Dedifferentiated amniotic fluid mesenchymal stem cell (primary cell): ENCODE measurements at regions not wholly inside any gene's neighbourhood (a gene's known extent, or its start where the extent isn't known, plus 50 kb on each side); places are given as distances from the start of the nearest gene placed in this dataset.

ENCODE experiments used
- DNase-seq: peaks from one replicate; pipeline ENCODE4 v3.0.0-alpha.2; 2016; ENCODE audit errors: extremely low spot score

GRCh38 chr7:108973075-108973474 lies 403.4 kb downstream of the DNAJB9 start:
- DNase-seq, result no peak

GRCh38 chr7:108974641-108975040 lies 405.0 kb downstream of the DNAJB9 start:
- no peak for DNase-seq

GRCh38 chr7:108985037-108985436 lies 415.4 kb downstream of the DNAJB9 start:
- DNase-seq, result no peak

DNA sequence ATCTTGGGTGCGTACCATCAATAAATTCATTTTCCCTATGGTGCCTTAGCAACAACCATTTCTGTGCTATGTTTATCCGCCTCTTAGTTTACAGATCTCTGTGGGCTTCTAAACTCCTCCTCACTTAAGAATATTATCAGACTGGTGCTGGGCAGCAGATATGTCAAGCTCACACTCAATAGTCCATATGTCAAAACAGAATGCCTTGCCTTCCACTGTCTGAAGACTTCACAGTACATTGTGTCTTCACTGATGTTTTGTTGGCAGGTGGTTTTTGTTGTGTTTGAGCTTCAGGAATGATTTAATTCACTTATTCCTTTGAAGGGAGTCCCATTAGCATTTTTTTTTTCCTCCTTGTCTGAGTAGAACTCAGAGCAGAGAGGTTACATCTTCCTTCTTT lies 419.6 kb downstream of the DNAJB9 start:
- no peak for DNase-seq

DNA sequence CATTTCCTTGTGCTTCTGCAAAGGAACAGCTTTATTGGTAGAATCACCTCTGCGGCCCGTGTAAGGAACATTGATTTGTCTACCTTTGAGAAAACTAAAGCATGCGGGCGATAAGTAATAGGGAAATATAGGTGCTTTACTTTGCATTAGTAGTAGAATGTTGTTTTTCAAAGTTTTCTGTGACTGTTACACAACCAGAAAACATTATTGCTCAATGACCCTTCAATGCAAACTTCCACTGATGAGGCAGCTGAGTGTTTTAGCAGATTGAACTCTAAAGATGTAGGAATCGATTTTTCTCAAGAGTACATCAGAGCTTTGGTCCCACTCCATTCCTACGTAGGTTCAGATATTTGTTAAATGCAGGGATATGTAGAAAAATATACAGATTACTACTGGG lies 427.8 kb downstream of the DNAJB9 start:
- DNase-seq, result no peak

DNA sequence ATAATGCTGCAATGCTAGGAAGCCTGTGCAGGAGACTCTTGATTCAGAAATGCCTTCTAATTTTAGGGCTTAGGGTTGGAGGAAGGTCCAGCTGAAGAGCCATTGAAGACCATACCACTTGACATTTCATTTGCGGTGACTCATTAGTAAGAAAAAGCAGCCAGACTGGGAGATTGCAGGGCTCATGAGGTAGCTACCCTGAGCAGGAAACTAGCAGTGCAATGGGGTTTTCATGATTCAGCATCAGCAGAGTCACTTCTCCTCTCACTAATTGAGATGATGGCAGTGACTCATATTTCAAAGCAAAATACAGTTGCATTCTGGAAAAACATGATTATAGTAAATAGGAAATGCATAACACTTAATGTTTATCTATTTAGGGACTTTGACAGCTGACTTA lies 434.1 kb downstream of the DNAJB9 start:
- DNase-seq, result no peak

DNA sequence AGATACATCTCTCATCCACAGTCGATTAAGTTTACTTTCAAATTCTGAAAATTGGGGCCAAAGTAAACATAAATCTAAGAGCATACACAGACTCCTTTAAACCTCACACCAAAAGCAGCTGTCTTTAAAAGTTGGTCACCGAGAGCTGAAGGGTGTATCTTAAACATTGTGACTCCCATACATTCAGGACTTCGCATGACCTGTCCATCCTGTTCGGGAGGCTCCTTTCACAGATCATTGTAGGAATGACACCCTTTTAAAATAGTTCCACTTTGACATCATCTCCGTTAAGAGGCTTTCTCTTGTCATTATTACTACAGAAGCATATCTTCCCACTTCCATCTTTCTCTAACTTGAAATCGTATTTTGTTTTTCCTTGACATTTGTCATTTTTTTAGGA lies 440.0 kb downstream of the DNAJB9 start:
- no peak for DNase-seq

DNA sequence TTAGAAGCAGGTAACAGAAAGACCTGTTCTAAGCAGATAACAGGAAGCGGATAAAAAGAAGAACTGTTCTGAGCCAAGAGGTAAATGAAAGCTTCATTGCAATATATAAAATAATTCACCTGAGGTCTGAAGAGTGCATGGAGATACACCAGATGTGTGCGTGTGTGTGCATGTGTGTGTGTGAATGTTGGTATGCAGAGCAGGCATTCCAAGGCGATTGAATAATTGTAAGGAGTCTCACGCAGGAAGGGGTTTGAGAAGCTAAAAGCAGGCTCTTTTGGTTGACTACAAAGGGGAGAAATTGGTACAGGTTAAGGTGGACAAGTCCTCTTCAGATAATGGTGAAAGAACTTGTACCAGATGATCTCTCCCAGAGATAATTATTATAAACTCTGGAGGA lies 450.6 kb downstream of the DNAJB9 start:
- no peak for DNase-seq

DNA sequence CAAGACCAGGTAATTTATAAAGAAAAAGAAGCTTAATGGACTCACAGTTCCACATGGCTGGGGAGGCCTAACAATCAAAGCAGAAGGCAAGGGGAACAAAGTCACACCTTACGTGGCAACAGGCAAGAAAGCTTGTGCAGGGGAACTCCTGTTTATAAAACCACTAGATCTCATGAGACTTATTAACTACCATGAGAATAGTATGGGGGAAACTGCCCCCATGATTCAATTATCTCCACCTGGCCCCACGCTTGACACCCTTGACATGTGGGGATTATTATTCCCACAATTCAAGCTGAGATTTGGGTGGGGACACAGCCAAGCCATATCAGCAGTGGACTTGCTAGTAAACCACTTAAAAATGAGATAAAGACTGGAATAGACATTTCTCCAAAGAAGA lies 451.7 kb downstream of the DNAJB9 start:
- no peak for DNase-seq

DNA sequence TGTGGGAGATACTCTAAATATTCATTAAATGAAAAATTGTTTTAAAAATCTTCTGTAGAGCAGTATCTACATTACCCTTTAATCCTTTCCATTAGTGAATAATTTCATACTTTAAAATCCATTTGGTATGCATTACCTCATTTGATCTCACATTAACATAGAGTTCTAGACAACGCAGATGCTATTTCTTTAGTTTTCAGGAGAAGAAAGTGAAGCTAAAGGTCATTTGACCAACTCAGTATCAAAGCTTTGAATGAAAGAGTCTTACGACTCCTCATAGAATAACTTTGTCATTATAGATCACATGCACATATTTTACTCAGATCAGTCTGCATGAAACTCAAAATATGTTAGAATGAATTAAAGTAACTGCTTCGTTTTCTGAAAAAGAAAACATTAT lies 460.2 kb downstream of the DNAJB9 start:
- DNase-seq, result no peak

DNA sequence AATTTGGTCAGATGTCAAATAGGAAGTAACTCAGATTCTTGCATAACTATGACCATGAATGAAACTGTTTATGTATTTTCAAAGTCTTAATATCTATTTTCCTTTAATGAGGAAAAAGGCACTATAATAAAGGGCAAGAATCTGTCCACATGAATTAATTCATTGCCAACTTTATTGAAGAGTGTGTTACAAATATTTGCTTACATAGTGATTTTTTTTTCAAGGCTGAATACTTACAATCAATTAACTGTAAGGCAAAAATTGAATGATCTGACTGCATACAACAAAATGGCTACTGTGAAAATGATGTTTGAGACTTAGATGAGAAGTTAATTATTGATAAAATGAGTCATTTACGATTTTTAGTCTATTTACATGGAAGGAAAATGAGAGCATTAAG lies 475.0 kb downstream of the DNAJB9 start:
- DNase-seq, result no peak

GRCh38 chr7:109049366-109049765 lies 479.7 kb downstream of the DNAJB9 start:
- DNase-seq, result no peak

DNA sequence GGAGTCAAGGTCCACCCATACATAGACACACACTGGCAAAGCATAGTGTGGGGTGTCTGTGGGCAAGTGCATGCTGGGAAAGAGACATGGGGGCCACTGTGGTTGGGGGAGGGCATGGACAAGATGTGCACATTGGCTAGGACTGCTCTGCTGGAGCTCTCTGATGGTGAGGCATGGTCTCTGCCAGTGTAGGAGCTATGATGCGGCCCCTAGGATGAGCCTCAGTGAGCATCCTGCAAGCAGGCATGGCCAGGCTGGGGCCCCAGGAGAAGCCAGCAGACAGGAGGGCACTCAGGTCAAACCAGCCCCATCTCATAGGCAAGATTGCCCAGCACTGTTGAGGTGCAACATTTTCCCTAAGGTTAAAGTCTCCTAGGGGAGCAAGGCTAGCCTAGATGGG lies 489.4 kb downstream of the DNAJB9 start:
- no peak for DNase-seq

- DNase-seq, result no peak
Observed at GRCh38 chr7:109062798-109063197, 493.1 kb downstream of the DNAJB9 start.

DNA sequence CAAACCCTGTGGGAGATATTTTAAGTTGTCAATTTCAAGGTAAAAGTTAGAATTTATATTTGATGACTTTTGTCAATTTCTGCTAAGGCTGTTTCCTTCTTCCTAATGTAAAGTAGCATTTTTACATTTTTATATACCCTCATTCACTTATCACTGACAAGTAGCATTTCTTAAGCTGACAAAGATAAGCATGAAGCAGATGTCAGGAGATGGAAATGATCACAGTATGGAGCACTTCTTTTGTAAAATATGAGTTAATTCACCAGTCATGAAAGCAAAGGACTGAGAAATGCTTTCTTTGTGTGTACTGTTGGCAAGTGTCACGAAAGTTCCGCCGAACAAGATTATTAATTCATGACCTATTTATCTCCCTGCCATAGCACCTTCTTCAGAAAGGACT lies 503.9 kb downstream of the DNAJB9 start:
- DNase-seq, result no peak

DNA sequence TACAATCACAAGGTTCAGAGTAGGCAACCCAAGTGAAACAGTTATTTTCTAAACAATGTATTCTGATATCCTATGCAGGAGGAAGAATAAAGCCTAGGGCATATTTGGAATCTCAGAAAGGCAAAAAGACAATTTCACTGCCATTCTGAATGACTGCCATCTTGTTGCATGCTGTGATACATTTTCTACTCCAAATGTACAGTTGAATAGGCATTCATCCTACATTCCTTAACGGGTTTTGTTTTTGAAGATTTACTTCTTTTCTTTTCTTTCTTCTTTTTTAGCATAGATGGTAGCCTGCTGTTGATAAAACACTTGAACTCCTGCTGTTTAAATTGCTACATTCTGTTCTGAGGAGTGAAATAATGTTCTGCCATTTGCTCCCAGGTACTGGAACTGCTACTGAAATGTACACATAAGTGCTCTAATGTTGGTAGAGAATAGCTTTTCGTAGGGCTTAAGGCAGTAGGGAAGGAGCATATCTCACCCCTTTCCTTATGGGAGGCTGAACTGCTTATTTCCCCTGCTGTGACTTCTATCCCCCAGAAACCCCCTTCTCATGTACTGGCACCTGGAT lies 506.8 kb downstream of the DNAJB9 start:
- no peak for DNase-seq

DNA sequence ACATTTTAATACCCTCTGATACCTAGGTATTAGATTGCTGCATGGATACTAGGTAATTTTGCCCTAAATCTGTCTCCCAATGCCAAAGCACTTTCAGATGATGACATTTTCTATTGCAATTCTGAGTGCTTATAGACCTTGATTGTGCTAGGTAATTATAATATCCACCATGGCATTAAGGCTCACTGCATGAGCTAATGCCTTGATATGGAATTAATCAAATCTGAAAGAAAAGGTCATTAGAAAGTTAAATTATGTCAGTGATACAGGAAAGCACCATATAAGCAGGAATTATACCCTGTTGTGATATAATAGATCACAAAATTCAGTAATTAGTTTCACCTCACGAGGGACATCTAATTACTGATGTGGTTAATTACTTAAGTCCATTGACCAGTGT lies 521.4 kb downstream of the DNAJB9 start:
- no peak for DNase-seq

DNA sequence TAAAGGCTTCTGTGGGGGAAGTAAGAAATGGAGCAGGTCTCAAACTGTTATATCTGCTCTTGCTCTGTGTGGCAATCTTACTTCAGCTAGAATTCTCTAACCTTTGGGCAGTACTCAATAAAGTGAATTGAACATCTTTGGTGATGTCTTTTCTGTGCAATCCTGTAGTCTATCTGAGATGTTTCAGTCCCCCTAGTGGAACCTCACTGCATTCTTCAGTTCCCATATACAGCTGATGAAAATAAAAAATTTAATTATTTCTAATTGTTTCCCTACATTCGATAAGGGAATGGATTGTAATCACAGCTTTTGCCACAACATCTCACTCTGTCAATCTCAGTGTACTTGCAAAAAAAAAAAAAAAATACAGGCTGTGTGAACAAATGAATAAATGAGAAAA lies 522.6 kb downstream of the DNAJB9 start:
- DNase-seq, result no peak

DNA sequence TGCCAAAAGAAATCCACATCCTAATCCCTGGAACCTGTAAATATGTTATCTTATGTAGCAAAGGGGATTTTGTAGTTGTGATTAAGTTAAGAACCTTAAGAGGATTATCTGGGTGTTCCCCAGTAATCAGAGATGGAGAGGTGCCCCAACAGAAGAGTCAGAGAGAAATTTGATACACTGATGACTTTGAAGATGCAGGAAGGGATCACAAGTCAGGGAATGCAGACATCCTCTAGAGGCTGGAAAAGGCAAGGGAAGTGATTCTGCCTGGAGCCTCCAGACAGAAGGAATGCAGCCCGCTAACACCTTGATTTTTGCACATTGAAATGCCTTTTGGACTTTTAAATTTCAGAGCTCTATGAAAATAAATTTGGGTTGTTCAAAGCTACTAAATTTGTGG lies 531.7 kb downstream of the DNAJB9 start:
- DNase-seq, result no peak

DNA sequence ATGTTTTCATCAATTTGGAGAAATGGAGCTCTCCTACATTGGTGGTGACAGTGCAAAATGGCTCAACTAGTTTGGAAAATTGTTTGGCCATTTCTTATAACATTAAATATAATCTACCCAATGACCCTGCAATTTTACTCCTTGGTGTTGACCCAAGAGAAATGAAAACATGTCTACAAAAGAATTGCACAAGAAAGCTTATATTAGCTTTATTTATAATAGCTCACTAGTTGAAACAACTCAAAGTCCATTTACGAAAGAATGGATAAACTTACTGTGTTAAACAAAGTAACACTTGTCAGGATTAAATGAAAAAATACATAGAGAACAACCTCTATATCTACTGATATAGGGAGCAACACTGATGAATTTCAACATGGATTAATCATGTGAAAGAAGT lies 539.9 kb downstream of the DNAJB9 start:
- no peak for DNase-seq

DNA sequence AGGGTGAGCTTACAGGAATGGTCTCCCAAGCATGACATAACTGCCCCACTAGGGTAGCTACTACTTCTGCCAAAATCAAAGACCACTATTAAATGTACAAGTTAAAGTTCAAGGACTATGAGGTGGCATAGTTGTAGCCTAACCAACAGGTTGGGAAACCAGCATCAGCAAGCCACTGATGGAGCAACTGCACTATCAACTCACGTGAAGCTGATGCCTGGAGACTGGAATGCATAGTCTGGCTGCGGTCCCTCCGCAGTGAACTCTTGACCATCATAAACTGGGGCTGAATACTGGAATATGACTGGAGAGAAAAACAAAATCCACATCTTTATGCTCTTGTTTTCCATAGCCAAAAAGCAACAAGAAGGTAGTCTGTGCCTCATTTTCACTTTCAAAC lies 541.4 kb downstream of the DNAJB9 start:
- no peak for DNase-seq

DNA sequence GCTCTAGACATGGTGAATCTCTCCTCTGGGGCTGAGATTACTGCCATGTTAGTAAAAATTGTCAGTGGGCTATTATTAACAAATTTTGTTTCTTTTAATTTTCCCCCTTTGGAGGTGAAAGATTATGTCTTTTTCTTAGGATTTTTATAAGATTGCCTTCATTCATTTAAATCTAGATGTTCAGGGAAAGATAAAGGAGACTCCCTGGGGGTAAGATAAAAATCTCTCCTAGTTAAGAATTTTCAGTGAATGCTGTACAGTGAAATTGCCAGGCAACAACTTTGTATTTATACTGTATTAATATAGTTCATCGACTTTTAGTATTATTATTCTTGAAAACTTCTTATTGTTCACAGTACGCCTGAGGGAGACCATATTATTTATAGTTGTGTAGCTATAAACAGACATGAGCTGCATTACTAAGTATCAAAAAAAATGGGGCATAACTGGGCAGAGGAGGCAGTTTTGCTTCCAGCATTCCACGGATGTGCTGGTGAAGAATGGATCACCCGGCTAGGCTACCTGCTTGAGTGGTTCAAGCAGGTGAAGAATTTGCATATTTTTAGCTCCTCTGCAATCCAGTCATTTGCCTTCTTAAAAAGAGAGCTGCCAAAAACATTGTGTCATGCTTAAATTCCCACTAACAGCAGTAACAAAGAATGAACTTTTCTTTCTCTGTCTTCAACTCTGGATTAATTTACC lies 552.1 kb downstream of the DNAJB9 start:
- DNase-seq, result no peak

DNA sequence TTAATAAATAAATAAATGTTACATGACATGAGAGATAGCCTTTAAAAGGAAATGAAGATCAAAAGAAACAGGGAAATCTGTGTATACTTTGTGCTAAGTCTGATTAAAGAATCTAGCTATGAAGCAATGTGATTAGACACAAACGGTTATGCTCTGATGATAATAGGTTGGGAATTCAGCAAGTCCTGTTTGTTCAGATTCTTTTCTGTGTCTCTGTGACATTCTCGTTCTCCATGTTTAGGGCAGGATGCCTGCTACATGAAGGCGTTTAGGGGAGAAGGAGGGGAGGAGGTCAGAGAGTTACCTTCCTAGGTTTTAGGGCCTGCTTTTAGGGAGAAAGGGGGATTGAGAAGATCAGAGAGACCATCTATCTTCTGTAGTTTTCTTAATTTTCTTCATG lies 555.3 kb downstream of the DNAJB9 start:
- no peak for DNase-seq

DNA sequence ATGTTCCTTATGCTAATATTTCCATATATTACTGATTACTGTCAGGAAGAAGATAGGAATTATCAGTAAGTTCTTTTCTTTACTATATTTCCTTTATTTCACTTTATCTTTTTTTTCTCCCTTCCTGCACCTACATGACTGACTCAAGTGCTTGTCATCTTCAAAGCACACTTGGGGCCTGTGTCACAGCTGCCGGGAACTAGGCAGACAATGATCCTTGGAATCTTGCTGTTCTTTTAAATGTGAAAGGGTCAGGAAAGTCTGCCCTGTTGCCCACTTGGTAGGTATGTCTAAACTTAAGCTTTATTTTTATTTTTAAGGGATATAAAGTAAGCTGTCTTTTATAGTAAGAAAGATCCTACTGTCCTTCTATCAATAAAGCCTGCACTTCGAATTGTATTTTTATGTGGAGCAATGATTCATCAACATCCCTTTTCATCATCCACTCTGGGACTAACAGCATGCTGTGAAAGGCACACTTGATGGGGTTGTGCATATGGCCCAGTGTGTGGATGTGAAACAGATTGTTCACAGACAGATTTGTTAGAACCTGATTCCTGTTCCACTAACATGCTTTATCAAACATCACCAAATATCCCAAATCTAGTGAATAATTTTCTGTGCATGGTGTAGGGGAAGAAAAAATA lies 556.9 kb downstream of the DNAJB9 start:
- DNase-seq, result no peak
